GM19238 (cell line): ENCODE measurements at regions not wholly inside any gene's neighbourhood (a gene's known extent, or its start where the extent isn't known, plus 50 kb on each side); places are given as distances from the start of the nearest gene placed in this dataset.
"Not testable (repeated sequence)": the region's sequence is repeated elsewhere in the genome, so short reads cannot be mapped to it uniquely, and the experiment has no call there.

ENCODE experiments used
- DNase-seq: peaks from one replicate; pipeline ENCODE4 v3.0.0; 2011; ENCODE audit warnings: low spot score; ENCODE audit not compliant: insufficient read length

DNA sequence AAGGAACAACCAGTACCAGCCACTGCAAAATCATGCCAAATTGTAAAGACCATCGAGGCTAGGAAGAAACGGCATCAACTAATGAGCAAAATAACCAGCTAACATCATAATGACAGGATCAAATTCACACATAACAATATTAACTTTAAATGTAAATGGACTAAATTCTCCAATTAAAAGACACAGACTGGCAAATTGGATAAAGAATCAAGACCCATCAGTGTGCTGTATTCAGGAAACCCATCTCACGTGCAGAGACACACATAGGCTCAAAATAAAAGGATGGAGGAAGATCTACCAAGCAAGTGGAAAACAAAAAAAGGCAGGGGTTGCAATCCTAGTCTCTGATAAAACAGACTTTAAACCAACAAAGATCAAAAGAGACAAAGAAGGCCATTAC is 97.6 kb downstream of the GPX5 start:
- not testable (repeated sequence) for DNase-seq

GRCh38 chr6:28626386-28626785 is 100.7 kb downstream of the GPX5 start:
- not testable (repeated sequence) for DNase-seq

GRCh38 chr6:28632326-28632851 is 106.7 kb downstream of the GPX5 start:
- DNase-seq = no peak

DNA sequence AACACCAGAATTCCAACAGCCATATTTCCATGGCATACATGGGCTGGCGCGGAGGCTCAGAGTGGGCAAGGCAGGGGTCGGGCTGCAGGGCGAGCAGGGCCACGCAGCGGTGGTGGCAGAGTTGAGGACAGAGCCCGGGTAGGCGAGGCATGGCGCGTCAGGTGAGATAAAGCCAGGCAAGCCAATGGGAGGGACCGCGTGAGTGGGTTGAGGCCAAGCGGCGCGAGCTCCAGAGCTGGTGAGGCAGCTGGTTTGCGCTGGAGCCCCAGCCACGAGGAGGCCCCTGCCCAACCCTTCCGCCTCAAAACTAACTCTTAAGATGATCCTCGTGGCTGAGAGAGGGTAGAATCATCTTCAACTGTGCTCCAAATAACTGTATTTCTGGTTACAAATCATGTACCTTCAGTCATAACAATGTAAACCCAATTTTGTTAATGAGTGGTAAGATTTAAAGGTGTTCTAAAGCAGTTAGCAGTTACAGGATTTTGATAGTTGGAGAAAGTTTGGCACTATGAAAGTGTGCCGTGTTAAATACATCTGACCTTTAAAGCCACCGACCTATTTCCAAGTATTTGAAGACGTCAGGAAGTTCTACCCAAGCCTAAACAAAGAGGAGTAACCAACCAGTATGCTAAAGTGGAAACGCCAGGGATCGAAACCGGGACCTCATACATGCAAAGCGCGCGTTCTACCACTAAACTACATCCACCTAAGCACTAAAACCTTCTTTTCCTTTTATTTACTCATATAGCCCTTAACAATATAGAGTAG is 107.9 kb downstream of the GPX5 start:
- DNase-seq = no peak

DNA sequence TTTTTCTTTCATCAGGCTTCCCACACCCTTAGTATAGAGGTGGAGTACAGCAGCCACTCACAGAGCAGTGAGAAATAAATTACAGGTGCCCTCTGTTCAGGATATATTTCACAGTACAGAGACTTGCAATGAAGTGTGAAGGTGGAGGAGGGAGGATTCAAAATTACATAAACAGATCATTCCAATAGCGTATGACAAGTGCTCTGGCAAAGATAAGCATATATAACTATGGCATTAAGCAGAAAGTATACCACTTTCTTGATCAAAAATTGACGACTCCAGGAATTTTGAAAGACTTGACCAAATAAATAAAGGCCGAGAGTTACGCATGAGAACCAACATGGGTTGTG is 108.7 kb downstream of the GPX5 start:
- no peak for DNase-seq

DNA sequence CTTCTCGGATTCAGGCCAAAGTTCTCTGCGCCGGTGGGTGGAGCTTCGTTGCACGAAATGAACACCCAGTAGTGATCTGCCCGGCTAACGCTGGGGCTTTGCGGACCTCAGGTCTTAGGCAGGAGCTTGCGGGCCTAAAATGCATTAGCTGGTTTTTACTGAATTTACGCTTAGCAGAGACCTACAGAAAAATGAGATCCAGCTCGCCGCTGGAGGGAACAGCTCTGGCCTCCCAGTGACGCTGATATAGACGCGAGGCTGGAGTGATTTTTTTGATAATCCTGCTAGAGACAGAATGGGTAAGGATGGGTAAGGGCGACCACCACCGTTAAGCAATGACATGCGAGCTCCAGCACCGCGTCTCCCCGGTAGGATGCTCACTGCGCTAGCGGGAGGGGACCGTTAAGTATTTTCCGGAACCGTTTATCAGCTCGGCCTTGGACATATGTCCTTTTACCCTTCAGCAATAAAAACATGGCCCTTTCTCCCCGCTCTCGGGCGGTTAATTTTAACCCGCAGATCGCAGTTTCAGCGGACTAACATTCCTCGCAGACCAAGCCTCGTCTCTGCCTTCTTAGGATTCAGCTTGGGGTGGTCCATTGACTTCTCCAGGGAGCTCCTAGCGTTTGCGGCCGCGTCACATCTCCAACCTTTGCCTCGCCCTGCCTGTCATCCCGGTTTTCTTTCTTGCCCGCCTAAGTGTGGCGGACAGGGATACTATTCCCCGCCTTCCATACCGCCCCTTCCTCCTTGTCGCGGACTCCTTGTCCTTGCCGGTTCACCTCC is 109.3 kb downstream of the GPX5 start:
- no peak for DNase-seq

DNA sequence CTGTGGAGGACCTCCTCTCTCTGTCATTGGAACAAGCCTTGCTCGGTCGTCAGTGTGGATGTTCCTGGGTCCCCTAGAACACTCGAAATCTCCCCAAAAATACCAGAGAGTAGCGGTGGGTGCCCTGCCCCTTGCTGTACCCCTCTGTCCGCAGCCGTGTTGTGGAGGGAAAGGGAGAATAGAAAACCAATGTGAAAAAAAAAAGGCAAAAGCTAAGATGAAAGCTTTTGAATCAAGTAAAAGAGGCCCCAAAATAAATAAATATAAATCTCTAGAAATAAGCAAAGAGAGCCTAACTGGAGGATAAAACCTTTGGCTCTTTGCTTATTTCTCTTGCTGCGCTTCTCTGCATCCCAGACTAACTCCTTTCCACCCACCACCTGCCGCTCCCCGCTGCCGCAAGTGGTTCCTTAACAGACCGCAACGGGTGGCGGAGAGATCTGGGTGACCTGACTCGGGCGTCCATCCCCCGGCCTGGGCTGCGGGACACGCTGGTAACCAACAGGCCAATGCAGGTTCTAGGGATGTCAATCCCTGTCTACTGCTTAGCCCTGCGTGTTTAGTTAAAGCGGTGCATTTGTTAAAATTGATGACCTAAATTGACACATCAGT is 110.0 kb downstream of the GPX5 start:
- no peak for DNase-seq

- no peak for DNase-seq
Measured at GRCh38 chr6:28638787-28639430, 113.2 kb downstream of the GPX5 start.

- DNase-seq = not testable (repeated sequence)
Measured at GRCh38 chr6:28639445-28640290, 114.0 kb downstream of the GPX5 start.

DNA sequence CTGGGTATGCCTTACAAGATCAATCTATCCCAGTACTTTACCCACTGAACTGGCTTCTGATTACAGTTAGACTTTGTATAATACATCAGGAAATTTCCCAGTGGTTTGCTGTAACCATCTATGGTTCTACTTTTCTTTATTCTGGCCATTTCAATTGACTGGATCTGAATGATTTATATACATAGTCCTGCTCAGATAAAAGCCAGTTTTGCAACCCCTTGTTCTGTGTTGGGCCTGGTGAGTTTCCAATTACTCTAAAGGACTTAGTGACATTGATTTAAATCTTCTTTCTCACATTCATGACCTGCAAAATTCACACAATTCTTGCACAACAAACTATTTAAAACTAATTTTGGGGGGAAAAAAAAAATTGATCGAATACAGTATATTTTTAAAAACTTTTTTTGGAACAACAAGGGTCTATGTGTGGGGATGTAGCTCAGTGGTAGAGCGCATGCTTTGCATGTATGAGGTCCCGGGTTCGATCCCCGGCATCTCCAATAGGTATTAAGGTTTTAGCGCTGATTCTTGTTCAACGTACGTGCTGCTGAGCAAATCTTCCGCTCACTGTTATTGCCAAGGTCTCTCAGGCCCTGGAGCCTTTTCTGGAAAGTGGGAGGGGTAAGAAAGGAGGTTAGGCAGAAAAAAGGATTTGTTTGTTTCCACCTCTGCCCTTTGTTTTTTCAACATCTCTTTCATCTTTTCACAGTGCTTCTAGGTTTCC is 117.5 kb downstream of the GPX5 start:
- DNase-seq = no peak

GRCh38 chr6:28646650-28647049 is 121.0 kb downstream of the GPX5 start:
- DNase-seq = no peak

DNA sequence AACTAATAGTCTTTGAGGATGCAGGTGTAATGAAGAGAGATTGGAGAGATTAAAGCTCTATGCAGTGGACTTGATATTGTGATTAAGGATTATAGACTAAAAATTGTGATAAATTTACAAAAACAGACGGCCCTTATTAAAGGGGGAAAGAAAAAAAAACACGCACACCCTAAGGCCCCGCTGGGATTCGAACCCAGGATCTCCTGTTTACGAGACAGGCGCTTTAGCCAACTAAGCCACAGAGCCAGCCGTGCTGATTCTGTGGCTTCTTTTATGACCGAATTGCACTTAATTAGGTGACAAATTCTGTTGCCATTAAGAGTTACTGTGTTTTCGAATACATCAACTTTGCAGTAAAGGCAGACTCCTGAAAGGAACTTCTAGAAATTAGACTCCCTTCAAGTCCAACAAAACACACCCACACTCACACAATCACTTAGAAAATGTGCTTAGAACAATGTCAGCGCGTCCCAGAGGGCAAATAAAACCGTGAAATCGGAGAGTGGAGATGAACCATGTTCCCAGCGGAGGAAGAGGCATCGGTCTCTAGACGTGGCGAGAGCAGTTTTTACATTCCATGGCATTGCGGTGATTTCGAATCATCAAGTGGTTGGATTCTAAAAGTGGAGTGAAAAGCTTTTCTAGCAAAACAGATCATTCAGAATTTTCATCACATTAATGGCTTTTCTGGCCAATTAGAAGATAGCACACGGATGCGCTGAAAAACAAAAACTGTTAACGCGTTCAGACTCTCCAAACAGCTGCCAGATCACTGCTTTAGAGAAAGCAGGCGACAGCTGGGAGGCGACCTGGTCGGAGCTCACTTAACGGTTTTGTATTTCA is 122.6 kb downstream of the GPX5 start:
- DNase-seq = no peak

- DNase-seq = no peak
Measured at GRCh38 chr6:28648878-28649375, 123.2 kb downstream of the GPX5 start.

DNA sequence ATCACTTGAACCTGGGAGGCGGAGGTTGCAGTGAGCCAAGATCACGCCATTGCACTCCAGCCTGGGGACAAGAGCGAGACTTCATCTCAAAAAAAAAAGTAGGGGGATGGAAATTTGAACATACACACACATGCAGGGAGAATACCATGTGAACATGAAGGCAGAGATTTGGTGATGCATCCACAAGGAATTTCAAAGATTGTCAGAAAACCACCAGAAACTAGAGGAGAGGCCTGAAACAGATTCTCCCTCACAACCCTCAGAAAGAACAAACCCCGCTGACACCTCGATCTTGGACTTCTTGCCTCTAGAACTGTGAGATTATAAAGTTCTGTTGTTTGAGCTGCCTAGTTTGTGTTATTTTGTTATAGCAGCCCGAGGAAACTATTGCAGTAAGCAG is 125.5 kb downstream of the GPX5 start:
- no peak for DNase-seq

DNA sequence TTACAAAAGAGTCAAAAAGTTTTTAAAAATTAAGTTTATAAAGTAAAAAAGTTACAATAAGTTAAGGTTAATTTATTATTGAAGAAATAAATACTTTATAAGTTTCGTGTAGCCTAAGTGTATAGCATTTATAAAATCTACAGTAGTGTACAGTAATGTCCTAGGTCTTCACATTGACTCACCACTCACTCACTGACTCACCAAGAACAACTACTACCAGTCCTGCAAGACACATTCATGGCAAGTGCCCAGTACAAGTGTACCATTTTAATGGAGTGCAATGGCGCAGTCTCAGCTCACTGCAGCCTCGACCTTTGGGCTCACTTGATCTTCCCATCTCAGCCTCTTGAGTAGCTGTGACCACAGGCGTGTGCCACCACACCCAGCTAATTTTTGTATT is 128.2 kb downstream of the GPX5 start:
- DNase-seq = no peak

GRCh38 chr6:28655164-28655563 is 129.5 kb downstream of the GPX5 start:
- no peak for DNase-seq

DNA sequence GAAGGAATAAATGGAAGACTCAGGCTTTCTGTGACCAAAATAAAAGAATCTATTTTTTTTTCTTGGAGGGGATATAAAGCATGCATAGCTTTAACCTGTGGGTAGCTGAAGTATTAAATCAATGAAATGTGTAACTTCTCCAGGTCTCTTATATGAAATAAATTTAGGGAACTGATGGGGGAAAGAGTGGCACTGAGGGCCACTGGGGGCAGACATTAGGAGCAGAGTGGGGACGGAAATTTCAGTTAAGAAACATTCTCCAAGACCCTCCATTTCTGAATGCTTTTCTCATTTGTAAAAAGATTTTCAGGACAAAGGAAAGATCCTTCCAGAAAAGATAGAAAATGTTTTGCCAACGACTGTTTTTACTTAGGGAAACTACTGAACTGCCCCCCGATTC is 131.0 kb downstream of the GPX5 start:
- no peak for DNase-seq

DNA sequence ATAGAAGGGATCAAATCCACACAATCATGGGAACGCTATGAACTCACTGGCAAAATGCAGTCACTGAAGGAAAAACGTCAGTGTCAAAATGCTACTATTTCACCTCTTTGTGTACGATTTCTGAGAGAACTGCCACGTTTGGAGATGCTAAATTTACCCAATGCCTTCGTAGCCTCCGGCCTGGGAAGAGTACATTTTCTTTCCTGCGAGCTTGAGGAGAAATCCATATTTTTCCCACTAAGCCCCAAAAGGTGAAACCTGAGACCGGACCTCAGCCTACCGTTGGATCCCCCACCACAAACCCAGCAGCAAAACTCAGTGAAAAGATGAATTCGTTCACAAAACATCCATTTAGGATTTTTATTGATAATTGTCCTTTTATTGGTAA is 131.7 kb downstream of the GPX5 start:
- DNase-seq = no peak
